ENCODE measurements at regions not wholly inside any gene's neighbourhood (a gene's known extent, or its start where the extent isn't known, plus 50 kb on each side); places are given as distances from the start of the nearest gene placed in this dataset.
A peak's percentile ranks its signal among the peaks of the same experiment; 100 is the strongest.
"Not testable (repeated sequence)": the region's sequence is repeated elsewhere in the genome, so short reads cannot be mapped to it uniquely, and the experiment has no call there.

- no peak overlapping the region for H3K27ac Mint-ChIP-seq
- no peaks in the 10 kb centered on the region for H3K9me3 Mint-ChIP-seq
- H3K4me3 Mint-ChIP-seq: peak overlapping the region; percentile 63
- no peaks in the 10 kb centered on the region for H3K36me3 Mint-ChIP-seq (ENCODE audit: low read depth)
- peaks cover 4% of the 10 kb centered on the region for H3K27me3 Mint-ChIP-seq (ENCODE audit: low read depth)
- H3K4me1 Mint-ChIP-seq (ENCODE audit: low read depth): no peaks in the 10 kb centered on the region
Measured at GRCh38 chr4:170497112-170497511, 407.4 kb upstream of the AADAT start.

GRCh38 chr4:170491981-170492380 lies 402.2 kb upstream of the AADAT start:
- H3K4me1 Mint-ChIP-seq (ENCODE audit: low read depth): no peaks in the 10 kb centered on the region
- no peak overlapping the region for H3K27ac Mint-ChIP-seq
- no peaks in the 10 kb centered on the region for H3K36me3 Mint-ChIP-seq (ENCODE audit: low read depth)
- no peaks in the 10 kb centered on the region for H3K9me3 Mint-ChIP-seq
- no peak overlapping the region for H3K4me3 Mint-ChIP-seq
- no peaks in the 10 kb centered on the region for H3K27me3 Mint-ChIP-seq (ENCODE audit: low read depth)

- no peak overlapping the region for H3K4me3 Mint-ChIP-seq
- no peak overlapping the region for H3K27ac Mint-ChIP-seq
- no peaks in the 10 kb centered on the region for H3K4me1 Mint-ChIP-seq (ENCODE audit: low read depth)
- no peaks in the 10 kb centered on the region for H3K27me3 Mint-ChIP-seq (ENCODE audit: low read depth)
- no peaks in the 10 kb centered on the region for H3K36me3 Mint-ChIP-seq (ENCODE audit: low read depth)
- H3K9me3 Mint-ChIP-seq: no peaks in the 10 kb centered on the region
Measured at GRCh38 chr4:170476351-170476750, 386.6 kb upstream of the AADAT start.

GRCh38 chr4:170465429-170465828 lies 375.7 kb upstream of the AADAT start:
- Mint-ChIP-seq H3K4me1 (ENCODE audit: low read depth) (no peaks in the 10 kb centered on the region), H3K36me3 (ENCODE audit: low read depth) (no peaks in the 10 kb centered on the region), H3K9me3 (peaks cover 5% of the 10 kb centered on the region), H3K27ac (no peak overlapping the region), H3K27me3 (ENCODE audit: low read depth) (no peaks in the 10 kb centered on the region), H3K4me3 (no peak overlapping the region)

- Mint-ChIP-seq H3K4me3 (no peak overlapping the region), H3K4me1 (ENCODE audit: low read depth) (no peaks in the 10 kb centered on the region), H3K27me3 (ENCODE audit: low read depth) (no peaks in the 10 kb centered on the region), H3K27ac (no peak overlapping the region), H3K9me3 (peaks cover 5% of the 10 kb centered on the region), H3K36me3 (ENCODE audit: low read depth) (no peaks in the 10 kb centered on the region)
Measured at GRCh38 chr4:170464614-170465197, 374.9 kb upstream of the AADAT start.

GRCh38 chr4:170446782-170447181 lies 357.0 kb upstream of the AADAT start:
- H3K9me3 Mint-ChIP-seq: no peaks in the 10 kb centered on the region
- H3K36me3 Mint-ChIP-seq (ENCODE audit: low read depth): no peaks in the 10 kb centered on the region
- H3K27ac Mint-ChIP-seq: no peak overlapping the region
- H3K4me3 Mint-ChIP-seq: no peak overlapping the region
- H3K27me3 Mint-ChIP-seq (ENCODE audit: low read depth): no peaks in the 10 kb centered on the region
- no peaks in the 10 kb centered on the region for H3K4me1 Mint-ChIP-seq (ENCODE audit: low read depth)

- not testable (repeated sequence) for H3K4me1 Mint-ChIP-seq (ENCODE audit: low read depth); H3K4me3 Mint-ChIP-seq; H3K9me3 Mint-ChIP-seq; H3K36me3 Mint-ChIP-seq (ENCODE audit: low read depth); H3K27me3 Mint-ChIP-seq (ENCODE audit: low read depth); H3K27ac Mint-ChIP-seq
Measured at GRCh38 chr4:170441146-170441545, 351.4 kb upstream of the AADAT start.

GRCh38 chr4:170428929-170429328 lies 339.2 kb upstream of the AADAT start:
- Mint-ChIP-seq H3K27me3 (ENCODE audit: low read depth) (no peaks in the 10 kb centered on the region), H3K36me3 (ENCODE audit: low read depth) (no peaks in the 10 kb centered on the region), H3K4me1 (ENCODE audit: low read depth) (no peaks in the 10 kb centered on the region), H3K9me3 (peaks cover 6% of the 10 kb centered on the region), H3K27ac (no peak overlapping the region), H3K4me3 (no peak overlapping the region)

GRCh38 chr4:170425521-170426143 lies 335.9 kb upstream of the AADAT start:
- H3K27me3 Mint-ChIP-seq (ENCODE audit: low read depth): no peaks in the 10 kb centered on the region
- peaks cover under 1% of the 10 kb centered on the region for H3K9me3 Mint-ChIP-seq
- H3K27ac Mint-ChIP-seq: no peak overlapping the region
- no peaks in the 10 kb centered on the region for H3K36me3 Mint-ChIP-seq (ENCODE audit: low read depth)
- no peak overlapping the region for H3K4me3 Mint-ChIP-seq
- H3K4me1 Mint-ChIP-seq (ENCODE audit: low read depth): no peaks in the 10 kb centered on the region

- Mint-ChIP-seq H3K27ac (no peak overlapping the region), H3K4me1 (ENCODE audit: low read depth) (no peaks in the 10 kb centered on the region), H3K27me3 (ENCODE audit: low read depth) (no peaks in the 10 kb centered on the region), H3K36me3 (ENCODE audit: low read depth) (no peaks in the 10 kb centered on the region), H3K9me3 (no peaks in the 10 kb centered on the region), H3K4me3 (no peak overlapping the region)
Measured at GRCh38 chr4:170425040-170425439, 335.3 kb upstream of the AADAT start.

- no peak overlapping the region for H3K27ac Mint-ChIP-seq
- no peak overlapping the region for H3K4me3 Mint-ChIP-seq
- no peaks in the 10 kb centered on the region for H3K36me3 Mint-ChIP-seq (ENCODE audit: low read depth)
- H3K9me3 Mint-ChIP-seq: no peaks in the 10 kb centered on the region
- H3K27me3 Mint-ChIP-seq (ENCODE audit: low read depth): no peaks in the 10 kb centered on the region
- no peaks in the 10 kb centered on the region for H3K4me1 Mint-ChIP-seq (ENCODE audit: low read depth)
Measured at GRCh38 chr4:170423137-170423536, 333.4 kb upstream of the AADAT start.

- Mint-ChIP-seq H3K4me1 (ENCODE audit: low read depth) (no peaks in the 10 kb centered on the region), H3K27me3 (ENCODE audit: low read depth) (no peaks in the 10 kb centered on the region), H3K4me3 (no peak overlapping the region), H3K36me3 (ENCODE audit: low read depth) (no peaks in the 10 kb centered on the region), H3K27ac (no peak overlapping the region), H3K9me3 (no peaks in the 10 kb centered on the region)
Measured at GRCh38 chr4:170420255-170420693, 330.5 kb upstream of the AADAT start.

- no peaks in the 10 kb centered on the region for H3K9me3 Mint-ChIP-seq
- H3K4me1 Mint-ChIP-seq (ENCODE audit: low read depth): no peaks in the 10 kb centered on the region
- no peak overlapping the region for H3K4me3 Mint-ChIP-seq
- no peaks in the 10 kb centered on the region for H3K36me3 Mint-ChIP-seq (ENCODE audit: low read depth)
- no peak overlapping the region for H3K27ac Mint-ChIP-seq
- no peaks in the 10 kb centered on the region for H3K27me3 Mint-ChIP-seq (ENCODE audit: low read depth)
Measured at GRCh38 chr4:170414961-170415360, 325.2 kb upstream of the AADAT start.

- Mint-ChIP-seq H3K27me3 (ENCODE audit: low read depth) (no peaks in the 10 kb centered on the region), H3K36me3 (ENCODE audit: low read depth) (no peaks in the 10 kb centered on the region), H3K27ac (no peak overlapping the region), H3K4me3 (no peak overlapping the region), H3K9me3 (no peaks in the 10 kb centered on the region), H3K4me1 (ENCODE audit: low read depth) (no peaks in the 10 kb centered on the region)
Measured at GRCh38 chr4:170414360-170414759, 324.6 kb upstream of the AADAT start.

GRCh38 chr4:170413951-170414350 lies 324.2 kb upstream of the AADAT start:
- Mint-ChIP-seq H3K9me3 (no peaks in the 10 kb centered on the region), H3K36me3 (ENCODE audit: low read depth) (no peaks in the 10 kb centered on the region), H3K27me3 (ENCODE audit: low read depth) (no peaks in the 10 kb centered on the region), H3K4me3 (no peak overlapping the region), H3K27ac (no peak overlapping the region), H3K4me1 (ENCODE audit: low read depth) (no peaks in the 10 kb centered on the region)

GRCh38 chr4:170400361-170400760 lies 310.6 kb upstream of the AADAT start:
- Mint-ChIP-seq H3K27me3 (ENCODE audit: low read depth) (no peaks in the 10 kb centered on the region), H3K9me3 (no peaks in the 10 kb centered on the region), H3K4me3 (no peak overlapping the region), H3K4me1 (ENCODE audit: low read depth) (no peaks in the 10 kb centered on the region), H3K27ac (no peak overlapping the region), H3K36me3 (ENCODE audit: low read depth) (no peaks in the 10 kb centered on the region)

All from T-helper 1 cell treated with Interleukin-12 subunit alpha and Interleukin-12 subunit beta and Interleukin-4 antibody, amounts not matched to agents 30 μg/mL and 1 μg/mL, for 36 hours (primary cell).